ENCODE measurements at regions not wholly inside any gene's neighbourhood (a gene's known extent, or its start where the extent isn't known, plus 50 kb on each side); places are given as distances from the start of the nearest gene placed in this dataset.

- no peak for DNase-seq (ENCODE audit: low spot score)
- TF ChIP-seq, protein P1, sequence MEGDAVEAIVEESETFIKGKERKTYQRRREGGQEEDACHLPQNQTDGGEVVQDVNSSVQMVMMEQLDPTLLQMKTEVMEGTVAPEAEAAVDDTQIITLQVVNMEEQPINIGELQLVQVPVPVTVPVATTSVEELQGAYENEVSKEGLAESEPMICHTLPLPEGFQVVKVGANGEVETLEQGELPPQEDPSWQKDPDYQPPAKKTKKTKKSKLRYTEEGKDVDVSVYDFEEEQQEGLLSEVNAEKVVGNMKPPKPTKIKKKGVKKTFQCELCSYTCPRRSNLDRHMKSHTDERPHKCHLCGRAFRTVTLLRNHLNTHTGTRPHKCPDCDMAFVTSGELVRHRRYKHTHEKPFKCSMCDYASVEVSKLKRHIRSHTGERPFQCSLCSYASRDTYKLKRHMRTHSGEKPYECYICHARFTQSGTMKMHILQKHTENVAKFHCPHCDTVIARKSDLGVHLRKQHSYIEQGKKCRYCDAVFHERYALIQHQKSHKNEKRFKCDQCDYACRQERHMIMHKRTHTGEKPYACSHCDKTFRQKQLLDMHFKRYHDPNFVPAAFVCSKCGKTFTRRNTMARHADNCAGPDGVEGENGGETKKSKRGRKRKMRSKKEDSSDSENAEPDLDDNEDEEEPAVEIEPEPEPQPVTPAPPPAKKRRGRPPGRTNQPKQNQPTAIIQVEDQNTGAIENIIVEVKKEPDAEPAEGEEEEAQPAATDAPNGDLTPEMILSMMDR (IDR thresholded peaks at IDR 0.05), result no peak
- TF ChIP-seq EZH2 (IDR thresholded peaks at IDR 0.05) (no peak), EZH2phosphoT487 (IDR thresholded peaks at IDR 0.05) (no peak)
- H3K27me3 Mint-ChIP-seq (ENCODE audit: insufficient read depth, low read depth), result peaks cover 9% of the 10 kb centered on the region
- Histone ChIP-seq H3K36me3 (no peaks in the 10 kb centered on the region), H3K9ac (no peak overlapping the region), H3K4me2 (no peak overlapping the region), H4K20me1 (ENCODE audit: low read depth) (no peaks in the 10 kb centered on the region), H3K27ac (no peak overlapping the region), H3K4me1 (peaks cover 7% of the 10 kb centered on the region), H3K79me2 (ENCODE audit: low read depth) (no peaks in the 10 kb centered on the region), H2AFZ (replicated peaks) (no peak overlapping the region), H3K4me3 (no peak overlapping the region), H3K9me3 (ENCODE audit: low read depth) (no peaks in the 10 kb centered on the region), H3F3A (ENCODE audit: low read depth) (no peaks in the 10 kb centered on the region), H3K27me3 (no peaks in the 10 kb centered on the region)
- peaks cover 2% of the 10 kb centered on the region for H3K9me3 Mint-ChIP-seq
- H3K27ac Mint-ChIP-seq, result no peak overlapping the region
- no peaks in the 10 kb centered on the region for H3K36me3 Mint-ChIP-seq
- H3K4me1 Mint-ChIP-seq, result peaks cover 11% of the 10 kb centered on the region
- no peak overlapping the region for H3K4me3 Mint-ChIP-seq
Observed at GRCh38 chr2:7989823-7990222, 692.0 kb upstream of the ID2 start.

DNA sequence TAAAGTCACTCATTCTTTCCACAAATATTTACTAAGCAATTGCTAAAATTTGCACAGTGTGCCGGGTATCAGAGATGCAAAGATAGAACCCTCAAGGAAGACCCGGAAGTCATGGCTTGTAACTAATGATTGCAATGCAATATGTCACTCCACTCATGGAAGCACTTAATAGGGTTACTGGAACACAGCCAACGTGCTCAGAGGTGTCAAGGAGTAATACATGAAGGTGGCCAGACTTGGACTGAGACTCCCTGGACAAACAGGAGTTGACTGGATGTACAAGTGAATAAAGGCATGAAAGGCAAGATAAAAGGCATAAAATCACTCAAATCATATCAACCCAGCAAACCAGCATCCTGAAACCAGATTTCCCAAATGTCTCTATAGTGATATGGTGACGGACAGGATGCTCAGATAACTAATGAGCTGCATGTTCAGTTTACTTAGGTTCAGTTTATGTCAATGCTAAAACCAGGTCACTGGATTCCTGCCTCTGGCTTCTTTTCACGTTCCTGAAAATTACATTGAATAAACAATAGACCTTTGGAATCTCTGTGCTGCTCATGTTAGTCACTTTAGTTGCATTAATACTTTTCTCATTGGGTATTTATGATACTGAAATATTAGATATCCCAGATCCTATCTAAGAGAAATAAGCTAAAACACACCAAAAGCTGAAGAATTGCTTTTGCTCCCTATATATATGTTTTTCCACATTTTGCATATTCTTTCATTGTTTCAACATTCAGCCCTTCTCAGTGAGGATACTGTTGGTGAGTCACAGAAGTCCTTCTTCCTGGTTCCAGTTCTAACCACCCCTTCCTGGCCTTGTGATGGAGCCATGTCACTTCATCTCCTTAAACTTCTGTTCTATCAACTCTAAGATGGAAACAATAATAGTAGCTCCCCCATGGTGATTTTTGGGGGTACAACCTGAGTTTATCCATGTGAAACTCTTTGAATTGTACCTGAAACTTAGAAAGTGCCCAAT, 688.9 kb upstream of the ID2 start:
- no peak overlapping the region for H3K27ac Mint-ChIP-seq
- H3K9ac ChIP-seq, result no peak overlapping the region

DNA sequence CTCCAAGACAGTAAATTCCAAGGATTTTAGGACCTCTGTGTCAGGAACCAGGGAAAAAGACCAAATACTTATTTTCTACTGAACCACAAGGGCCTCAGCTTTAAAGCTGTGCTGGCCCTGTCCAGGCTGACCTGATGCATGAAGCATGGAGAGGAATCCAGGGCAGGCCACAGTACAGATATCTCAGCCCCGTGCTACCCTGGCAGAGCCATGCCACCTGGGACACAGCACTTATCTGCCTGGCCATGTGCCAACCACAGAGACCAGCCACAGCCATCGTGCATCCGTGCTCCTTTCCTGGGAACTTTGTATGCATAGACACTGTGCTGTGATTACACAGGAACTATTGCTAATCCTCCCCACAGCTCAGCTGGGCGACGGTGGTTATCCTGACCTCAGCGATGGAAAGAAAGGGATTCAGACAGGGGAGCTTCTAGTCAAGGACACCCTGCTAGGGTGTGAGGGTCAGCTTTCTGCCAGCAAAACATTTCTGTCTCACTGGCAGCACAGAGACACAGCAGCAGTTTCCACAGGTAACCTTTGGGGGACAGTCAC, 687.4 kb upstream of the ID2 start:
- no peak overlapping the region for H3K9ac ChIP-seq
- H4K20me1 ChIP-seq (ENCODE audit: low read depth), result no peaks in the 10 kb centered on the region
- Mint-ChIP-seq H3K4me3 (no peak overlapping the region), H3K36me3 (no peaks in the 10 kb centered on the region), H3K27me3 (ENCODE audit: insufficient read depth, low read depth) (peaks cover 7% of the 10 kb centered on the region), H3K9me3 (no peaks in the 10 kb centered on the region), H3K27ac (no peak overlapping the region), H3K4me1 (peaks cover 33% of the 10 kb centered on the region)
- no peaks in the 10 kb centered on the region for H3K79me2 ChIP-seq (ENCODE audit: low read depth)
- no peaks in the 10 kb centered on the region for H3K9me3 ChIP-seq (ENCODE audit: low read depth)
- peak; percentile 12 for DNase-seq (ENCODE audit: low spot score)
- peak overlapping the region; percentile 31 for H2AFZ ChIP-seq (replicated peaks)
- H3K27me3 ChIP-seq, result no peaks in the 10 kb centered on the region
- no peaks in the 10 kb centered on the region for H3K36me3 ChIP-seq
- peaks cover 15% of the 10 kb centered on the region for H3K4me1 ChIP-seq
- H3K27ac ChIP-seq, result no peak overlapping the region
- H3K4me3 ChIP-seq, result no peak overlapping the region
- TF ChIP-seq, protein P1 (IDR thresholded peaks at IDR 0.05), result no peak
- TF ChIP-seq EZH2 (IDR thresholded peaks at IDR 0.05), result no peak
- TF ChIP-seq EZH2phosphoT487 (IDR thresholded peaks at IDR 0.05), result no peak
- no peaks in the 10 kb centered on the region for H3F3A ChIP-seq (ENCODE audit: low read depth)
- no peak overlapping the region for H3K4me2 ChIP-seq

More for the DNA sequence above, 688.9 kb upstream of the ID2 start:
- H3K9me3 Mint-ChIP-seq, result no peaks in the 10 kb centered on the region
- no peaks in the 10 kb centered on the region for H3F3A ChIP-seq (ENCODE audit: low read depth)
- no peak overlapping the region for H3K4me2 ChIP-seq
- H4K20me1 ChIP-seq (ENCODE audit: low read depth), result no peaks in the 10 kb centered on the region
- no peak overlapping the region for H3K4me3 Mint-ChIP-seq
- H3K79me2 ChIP-seq (ENCODE audit: low read depth), result no peaks in the 10 kb centered on the region
- H3K27me3 ChIP-seq, result no peaks in the 10 kb centered on the region
- H3K27ac ChIP-seq, result no peak overlapping the region
- H3K4me3 ChIP-seq, result no peak overlapping the region
- peaks cover 33% of the 10 kb centered on the region for H3K4me1 Mint-ChIP-seq
- no peaks in the 10 kb centered on the region for H3K36me3 Mint-ChIP-seq
- DNase-seq (ENCODE audit: low spot score), result no peak
- H3K9me3 ChIP-seq (ENCODE audit: low read depth), result no peaks in the 10 kb centered on the region
- H3K27me3 Mint-ChIP-seq (ENCODE audit: insufficient read depth, low read depth), result peaks cover 7% of the 10 kb centered on the region
- TF ChIP-seq EZH2phosphoT487 (IDR thresholded peaks at IDR 0.05), result no peak
- no peak for TF ChIP-seq EZH2 (IDR thresholded peaks at IDR 0.05)
- TF ChIP-seq, protein P1 (IDR thresholded peaks at IDR 0.05), result no peak
- H2AFZ ChIP-seq (replicated peaks), result no peak overlapping the region
- no peaks in the 10 kb centered on the region for H3K36me3 ChIP-seq
- H3K4me1 ChIP-seq, result peaks cover 15% of the 10 kb centered on the region
